PC-3 (cell line): ENCODE measurements at regions not wholly inside any gene's neighbourhood (a gene's known extent, or its start where the extent isn't known, plus 50 kb on each side); places are given as distances from the start of the nearest gene placed in this dataset.

ENCODE experiments used
- EZH2 ChIP-seq: fragments of 300-600 bp; sonication (generic); IDR thresholded peaks from one replicate; pipeline ENCODE4 v1.6.1; 2017; ENCODE audit warnings: antibody characterized with exemption, mild to moderate bottlenecking, low read length; ENCODE audit not compliant: unreplicated experiment
- TF ChIP-seq, protein P1 (sequence below): fragments of 300-600 bp; sonication (generic); conservative IDR thresholded peaks from 2 replicates; pipeline ENCODE4 v1.5.1; 2017; ENCODE audit warnings: antibody characterized with exemption, low read depth, mild to moderate bottlenecking, low read length

DNA sequence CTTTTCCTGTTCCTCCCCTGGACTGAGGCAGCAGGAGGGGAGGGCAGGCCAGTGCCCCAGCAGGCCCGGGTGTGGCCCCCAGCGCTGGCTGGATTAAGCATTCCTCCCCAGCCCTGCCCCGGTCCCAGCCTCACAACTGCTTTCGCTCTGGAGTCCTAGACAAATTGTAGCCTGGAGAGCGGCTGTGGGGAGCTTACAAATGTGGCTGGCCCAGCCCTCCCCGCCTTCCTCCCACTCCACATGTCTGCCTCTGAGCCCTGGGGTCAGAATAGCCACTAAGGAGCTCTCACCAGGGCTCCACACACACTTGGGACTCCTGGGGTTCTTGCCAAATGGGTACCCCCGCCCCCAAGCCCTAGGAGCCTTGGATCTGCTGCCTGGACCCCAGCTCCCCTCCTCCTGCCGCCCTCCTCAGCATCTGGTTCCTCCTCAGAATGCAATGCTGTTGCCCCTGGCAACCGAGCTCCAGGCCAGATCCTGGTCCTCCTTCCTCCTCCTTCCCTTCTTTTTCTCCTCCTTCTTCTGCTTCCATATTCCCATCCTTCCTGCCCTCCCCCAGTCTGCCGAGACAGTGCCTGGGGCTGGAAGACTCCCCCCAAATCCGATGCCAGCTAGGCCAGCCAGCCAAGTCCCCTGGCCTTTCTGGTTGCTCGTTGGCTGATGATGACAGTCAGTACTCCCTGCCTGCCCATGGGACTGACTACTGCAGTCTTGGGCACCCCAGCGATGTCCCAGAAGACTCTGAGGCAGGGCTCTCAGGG lies 91.1 kb downstream of the LINGO1 start:
- TF ChIP-seq, protein P1, sequence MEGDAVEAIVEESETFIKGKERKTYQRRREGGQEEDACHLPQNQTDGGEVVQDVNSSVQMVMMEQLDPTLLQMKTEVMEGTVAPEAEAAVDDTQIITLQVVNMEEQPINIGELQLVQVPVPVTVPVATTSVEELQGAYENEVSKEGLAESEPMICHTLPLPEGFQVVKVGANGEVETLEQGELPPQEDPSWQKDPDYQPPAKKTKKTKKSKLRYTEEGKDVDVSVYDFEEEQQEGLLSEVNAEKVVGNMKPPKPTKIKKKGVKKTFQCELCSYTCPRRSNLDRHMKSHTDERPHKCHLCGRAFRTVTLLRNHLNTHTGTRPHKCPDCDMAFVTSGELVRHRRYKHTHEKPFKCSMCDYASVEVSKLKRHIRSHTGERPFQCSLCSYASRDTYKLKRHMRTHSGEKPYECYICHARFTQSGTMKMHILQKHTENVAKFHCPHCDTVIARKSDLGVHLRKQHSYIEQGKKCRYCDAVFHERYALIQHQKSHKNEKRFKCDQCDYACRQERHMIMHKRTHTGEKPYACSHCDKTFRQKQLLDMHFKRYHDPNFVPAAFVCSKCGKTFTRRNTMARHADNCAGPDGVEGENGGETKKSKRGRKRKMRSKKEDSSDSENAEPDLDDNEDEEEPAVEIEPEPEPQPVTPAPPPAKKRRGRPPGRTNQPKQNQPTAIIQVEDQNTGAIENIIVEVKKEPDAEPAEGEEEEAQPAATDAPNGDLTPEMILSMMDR: no peak
- no peak for TF ChIP-seq EZH2
